CD4-positive, alpha-beta memory T cell (primary cell): ENCODE measurements at regions not wholly inside any gene's neighbourhood (a gene's known extent, or its start where the extent isn't known, plus 50 kb on each side); places are given as distances from the start of the nearest gene placed in this dataset.

Experiments used
- CTCF ChIA-PET: fragments of 350-600 bp; sonication (Branson Sonifier 250); formaldehyde crosslinking; loops from one replicate; lab custom pipeline; 2021; ENCODE audit warnings: inconsistent platforms; ENCODE audit not compliant: partially characterized antibody; lab: Charles Lee
- POLR2A ChIA-PET: fragments of 350-600 bp; sonication (Branson Sonifier 250); formaldehyde crosslinking; loops from one replicate; lab custom pipeline; 2021; ENCODE audit not compliant: partially characterized antibody; lab: Charles Lee
- DNase-seq, 5 donors: peaks; one replicate each; pipeline versions ENCODE4 v3.0.0 to v3.0.0-alpha.2; 2020 to 2022; ENCODE audit warnings: mixed read lengths in 1 of 5
- H3K27ac ChIP-seq: one replicate; pipeline ENCODE4 v1.7.0; 2013; ENCODE audit warnings: low read depth, low read length
- H3K27me3 ChIP-seq: 2 replicates; pipeline ENCODE4 v1.7.0; 2013; ENCODE audit warnings: mild to moderate bottlenecking, low read length, moderate library complexity; ENCODE audit not compliant: insufficient read depth
- H3K36me3 ChIP-seq: 2 replicates; pipeline ENCODE4 v1.7.0; 2013; ENCODE audit warnings: mild to moderate bottlenecking, low read length, moderate library complexity; ENCODE audit not compliant: insufficient read depth
- H3K4me1 ChIP-seq: 2 replicates; pipeline ENCODE4 v1.7.0; 2013; ENCODE audit warnings: mild to moderate bottlenecking, low read length, moderate library complexity; ENCODE audit not compliant: insufficient read depth
- H3K4me3 ChIP-seq, 2 donors: one replicate each; pipeline ENCODE4 v1.7.0; 2013; ENCODE audit warnings: low read length in 2 of 2, mild to moderate bottlenecking in 1 of 2
- H3K9me3 ChIP-seq, 2 donors: one replicate each; pipeline ENCODE4 v1.7.0; 2013; ENCODE audit warnings: low read length in 2 of 2, control low read depth in 1 of 2; ENCODE audit not compliant: control insufficient read depth in 1 of 2
- H3K27ac Mint-ChIP-seq, 7 donors: one replicate each; pipeline ENCODE4 v1.8.0; 2020 to 2021; ENCODE audit warnings: mixed read lengths in 7 of 7, mild to moderate bottlenecking in 6 of 7, inconsistent platforms in 3 of 7, moderate library complexity in 3 of 7
- H3K27me3 Mint-ChIP-seq, 2 donors: one replicate each; pipeline ENCODE4 v1.8.0; 2020 to 2021; ENCODE audit warnings: mixed read lengths in 2 of 2
- H3K36me3 Mint-ChIP-seq, 2 donors: one replicate each; pipeline ENCODE4 v1.8.0; 2020 to 2021; ENCODE audit warnings: mixed read lengths in 2 of 2, inconsistent platforms in 1 of 2, mild to moderate bottlenecking in 1 of 2
- H3K4me1 Mint-ChIP-seq, 4 donors: one replicate each; pipeline ENCODE4 v1.8.0; 2020 to 2021; ENCODE audit warnings: mixed read lengths in 4 of 4, mild to moderate bottlenecking in 1 of 4
- H3K4me3 Mint-ChIP-seq, 8 donors: one replicate each; pipeline ENCODE4 v1.8.0; 2020 to 2021; ENCODE audit warnings: mixed read lengths in 8 of 8, mild to moderate bottlenecking in 7 of 8, moderate library complexity in 6 of 8, inconsistent platforms in 3 of 8
- H3K9me3 Mint-ChIP-seq, 8 donors: one replicate each; pipeline ENCODE4 v1.8.0; 2020 to 2021; ENCODE audit warnings: mixed read lengths in 8 of 8, mild to moderate bottlenecking in 5 of 8, inconsistent platforms in 3 of 8, moderate library complexity in 1 of 8
- intact Hi-C: fragments of 100-400 bp; cut with micrococcal nuclease; formaldehyde crosslinking; loops from one replicate; pipeline ENCODE4 v1.15.1; 2023

DNA sequence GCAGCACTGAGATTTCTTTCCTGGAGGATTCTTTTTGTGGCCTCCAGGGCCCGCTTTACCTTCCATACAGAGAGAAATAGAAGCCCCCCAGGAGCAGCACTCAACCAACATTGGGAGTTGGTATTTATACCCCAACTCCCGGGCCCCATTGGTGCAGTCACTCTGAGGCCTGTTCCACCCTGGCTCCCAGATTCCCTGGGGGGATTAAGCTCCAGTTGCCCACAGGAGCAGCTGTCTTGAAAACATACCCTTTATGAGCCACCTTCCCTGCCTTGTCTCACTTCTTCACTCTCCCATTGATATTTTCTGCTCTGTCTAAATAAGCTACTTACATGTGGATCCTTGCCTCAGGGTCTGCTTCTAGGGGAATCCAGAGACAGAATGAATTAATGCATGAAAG lies 167.8 kb downstream of the KATNIP start:
- H3K27ac Mint-ChIP-seq: peak overlapping the region in 1 of 7 donors; percentile 38
- DNase-seq: no peak
- Histone ChIP-seq H3K9me3 (no peaks in the 10 kb centered on the region), H3K27ac (no peak overlapping the region), H3K27me3 (no peaks in the 10 kb centered on the region), H3K4me1 (peaks cover 5% of the 10 kb centered on the region), H3K4me3 (no peak overlapping the region), H3K36me3 (no peaks in the 10 kb centered on the region)
- no peak overlapping the region for H3K4me3 Mint-ChIP-seq
- POLR2A ChIA-PET: no interaction called here
- H3K27me3 Mint-ChIP-seq: no peaks in the 10 kb centered on the region
- no peaks in the 10 kb centered on the region for H3K9me3 Mint-ChIP-seq
- H3K4me1 Mint-ChIP-seq: peaks cover 3 to 14% (median 8%) of the 10 kb centered on the region in 4 donors
- peaks cover 13 to 37% of the 10 kb centered on the region in 2 donors for H3K36me3 Mint-ChIP-seq
- CTCF ChIA-PET: no interaction called here
- intact Hi-C loops: no loop called here

GRCh38 chr16:27718201-27719105 lies 168.5 kb downstream of the KATNIP start:
- Histone ChIP-seq H3K4me3 (no peak overlapping the region), H3K27ac (no peak overlapping the region), H3K36me3 (no peaks in the 10 kb centered on the region), H3K27me3 (no peaks in the 10 kb centered on the region), H3K9me3 (no peaks in the 10 kb centered on the region), H3K4me1 (peaks cover 5% of the 10 kb centered on the region)
- intact Hi-C loops: no loop called here
- ChIA-PET CTCF (no interaction called here), POLR2A (no interaction called here)
- peak overlapping the region in 1 of 8 donors; percentile 27 for H3K4me3 Mint-ChIP-seq
- no peak for DNase-seq
- no peaks in the 10 kb centered on the region for H3K27me3 Mint-ChIP-seq
- no peaks in the 10 kb centered on the region for H3K9me3 Mint-ChIP-seq
- H3K27ac Mint-ChIP-seq: peak overlapping the region in 4 of 7 donors; percentile 22 to 57 (median 39)
- peaks cover 5 to 17% (median 11%) of the 10 kb centered on the region in 4 donors for H3K4me1 Mint-ChIP-seq
- peaks cover 18 to 41% of the 10 kb centered on the region in 2 donors for H3K36me3 Mint-ChIP-seq

DNA sequence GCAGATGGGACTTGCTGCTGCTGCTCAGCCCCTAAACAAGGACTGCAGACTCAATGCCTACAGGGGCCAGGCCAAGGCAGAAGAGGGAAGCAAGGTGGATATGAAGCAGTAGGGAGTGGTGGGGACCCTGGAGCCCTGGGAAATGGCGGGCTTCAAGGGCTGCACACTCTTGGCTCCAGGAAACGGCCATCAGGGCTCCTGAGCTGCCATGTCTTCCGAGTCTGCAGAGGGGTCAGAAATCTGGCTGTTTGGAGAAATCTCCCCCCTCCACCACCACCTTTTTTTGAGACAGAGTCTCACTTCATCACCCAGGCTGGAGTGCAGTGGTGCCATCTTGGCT lies 169.1 kb downstream of the KATNIP start:
- H3K9me3 Mint-ChIP-seq: no peaks in the 10 kb centered on the region
- ChIA-PET CTCF (no interaction called here), POLR2A (no interaction called here)
- no peak overlapping the region for H3K27ac ChIP-seq
- peak overlapping the region in 2 of 7 donors; percentile 22 for H3K27ac Mint-ChIP-seq
- H3K27me3 Mint-ChIP-seq: no peaks in the 10 kb centered on the region
- H3K4me1 Mint-ChIP-seq: peaks cover 5 to 18% (median 11%) of the 10 kb centered on the region in 4 donors
- no peaks in the 10 kb centered on the region for H3K9me3 ChIP-seq
- H3K36me3 Mint-ChIP-seq: peaks cover 19 to 38% of the 10 kb centered on the region in 2 donors
- peaks cover 5% of the 10 kb centered on the region for H3K4me1 ChIP-seq
- intact Hi-C loops: no loop called here
- no peak for DNase-seq
- H3K36me3 ChIP-seq: no peaks in the 10 kb centered on the region
- no peak overlapping the region for H3K4me3 Mint-ChIP-seq
- H3K27me3 ChIP-seq: no peaks in the 10 kb centered on the region
- H3K4me3 ChIP-seq: no peak overlapping the region

GRCh38 chr16:27720731-27721530 lies 171.0 kb downstream of the KATNIP start:
- intact Hi-C loops: no loop called here
- POLR2A ChIA-PET: no interaction called here
- Mint-ChIP-seq H3K4me3 (no peak overlapping the region), H3K27me3 (no peaks in the 10 kb centered on the region), H3K4me1 (peaks cover 5 to 18% (median 11%) of the 10 kb centered on the region in 4 donors), H3K27ac (peak overlapping the region in 4 of 7 donors; percentile 16 to 66 (median 32)), H3K36me3 (peaks cover 24 to 40% of the 10 kb centered on the region in 2 donors), H3K9me3 (no peaks in the 10 kb centered on the region)
- H3K9me3 ChIP-seq: no peaks in the 10 kb centered on the region
- peaks cover 5% of the 10 kb centered on the region for H3K4me1 ChIP-seq
- no peak for DNase-seq
- CTCF ChIA-PET: interaction anchor here (0.6 kb wide), 1 partner anchor 81 kb away, joined by 3 read pairs; no protein-coding TSS in a partner anchor
- H3K27me3 ChIP-seq: no peaks in the 10 kb centered on the region
- H3K36me3 ChIP-seq: no peaks in the 10 kb centered on the region
- no peak overlapping the region for H3K4me3 ChIP-seq
- no peak overlapping the region for H3K27ac ChIP-seq

- Histone ChIP-seq H3K4me3 (no peak overlapping the region), H3K4me1 (peaks cover 5% of the 10 kb centered on the region), H3K27me3 (no peaks in the 10 kb centered on the region), H3K36me3 (no peaks in the 10 kb centered on the region), H3K9me3 (no peaks in the 10 kb centered on the region), H3K27ac (no peak overlapping the region)
- POLR2A ChIA-PET: no interaction called here
- H3K9me3 Mint-ChIP-seq: no peaks in the 10 kb centered on the region
- peaks cover 26 to 45% of the 10 kb centered on the region in 2 donors for H3K36me3 Mint-ChIP-seq
- intact Hi-C loops: no loop called here
- peaks cover 5 to 18% (median 11%) of the 10 kb centered on the region in 4 donors for H3K4me1 Mint-ChIP-seq
- CTCF ChIA-PET: no interaction called here
- H3K27ac Mint-ChIP-seq: peak overlapping the region in 6 of 7 donors; percentile 43 to 77 (median 68)
- H3K4me3 Mint-ChIP-seq: peak overlapping the region in 1 of 8 donors; percentile 8
- H3K27me3 Mint-ChIP-seq: no peaks in the 10 kb centered on the region
- DNase-seq: no peak
Observed at GRCh38 chr16:27721531-27722181, 171.7 kb downstream of the KATNIP start.

DNA sequence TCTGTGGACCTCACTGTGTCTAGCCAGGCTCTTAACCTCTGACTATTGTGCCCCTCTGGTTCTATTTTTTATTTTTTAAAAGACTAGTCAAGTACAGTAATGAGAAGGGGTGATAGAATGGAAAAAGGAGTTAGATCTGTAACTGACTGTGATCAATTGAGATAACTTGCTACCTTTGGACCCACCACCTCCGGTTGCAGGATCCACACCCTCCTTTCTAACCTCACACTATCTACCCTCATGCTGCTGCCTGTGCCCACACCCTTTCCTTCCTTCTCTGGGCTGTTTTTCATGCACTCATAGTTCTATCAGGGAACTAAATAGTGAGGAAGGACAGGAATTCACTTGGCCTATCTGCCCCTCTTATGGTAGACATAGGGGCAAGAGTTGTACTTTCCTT lies 172.3 kb downstream of the KATNIP start:
- CTCF ChIA-PET: no interaction called here

More for the DNA sequence above, 172.3 kb downstream of the KATNIP start:
- Histone ChIP-seq H3K9me3 (no peaks in the 10 kb centered on the region), H3K4me3 (no peak overlapping the region), H3K27me3 (no peaks in the 10 kb centered on the region), H3K27ac (no peak overlapping the region), H3K36me3 (no peaks in the 10 kb centered on the region), H3K4me1 (peaks cover 5% of the 10 kb centered on the region)
- H3K4me3 Mint-ChIP-seq: peak overlapping the region in 2 of 8 donors; percentile 8 to 17
- no peak for DNase-seq
- no peaks in the 10 kb centered on the region for H3K9me3 Mint-ChIP-seq
- H3K27ac Mint-ChIP-seq: peak overlapping the region; percentile 25 to 77 (median 68)
- POLR2A ChIA-PET: no interaction called here
- H3K36me3 Mint-ChIP-seq: peaks cover 26 to 47% of the 10 kb centered on the region in 2 donors
- intact Hi-C loops: no loop called here
- H3K27me3 Mint-ChIP-seq: no peaks in the 10 kb centered on the region
- peaks cover 5 to 18% (median 11%) of the 10 kb centered on the region in 4 donors for H3K4me1 Mint-ChIP-seq
